ENCODE measurements at regions not wholly inside any gene's neighbourhood (a gene's known extent, or its start where the extent isn't known, plus 50 kb on each side); places are given as distances from the start of the nearest gene placed in this dataset.

DNA sequence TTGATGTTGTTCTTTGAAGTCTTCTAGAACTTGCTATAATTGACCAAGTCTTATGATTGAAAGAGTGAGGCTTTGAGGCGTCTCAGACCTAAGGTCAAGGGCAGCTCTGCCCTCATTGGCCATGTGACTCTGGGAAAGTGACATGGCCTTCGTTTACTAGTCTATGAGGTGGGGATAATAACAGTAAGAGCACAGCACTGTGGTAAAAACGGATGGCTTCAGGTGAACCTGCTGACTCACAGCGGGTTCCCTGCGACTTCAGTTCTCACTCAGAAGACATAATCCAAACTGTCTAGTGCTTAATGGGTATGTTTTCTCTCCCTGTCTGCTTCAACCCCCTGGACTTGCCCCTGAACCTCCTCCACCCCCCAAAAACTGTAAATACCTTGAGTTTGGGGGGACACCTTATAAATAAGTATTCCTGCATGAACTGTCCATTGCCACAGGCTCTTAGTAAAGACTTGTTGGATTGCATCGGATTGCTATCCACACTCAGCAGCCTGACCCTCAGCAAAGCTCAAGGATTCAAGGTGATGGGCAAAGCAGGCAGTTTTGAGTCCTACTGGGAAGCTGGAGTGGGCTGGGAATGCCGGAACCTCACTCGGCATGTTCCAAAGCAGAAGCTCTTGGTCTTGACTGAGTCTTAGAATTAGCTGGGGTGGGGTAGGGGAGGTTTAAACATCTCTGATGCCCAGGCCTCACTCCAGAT lies 304.6 kb downstream of the KLF6 start:
- no peak for FAIRE-seq

DNA sequence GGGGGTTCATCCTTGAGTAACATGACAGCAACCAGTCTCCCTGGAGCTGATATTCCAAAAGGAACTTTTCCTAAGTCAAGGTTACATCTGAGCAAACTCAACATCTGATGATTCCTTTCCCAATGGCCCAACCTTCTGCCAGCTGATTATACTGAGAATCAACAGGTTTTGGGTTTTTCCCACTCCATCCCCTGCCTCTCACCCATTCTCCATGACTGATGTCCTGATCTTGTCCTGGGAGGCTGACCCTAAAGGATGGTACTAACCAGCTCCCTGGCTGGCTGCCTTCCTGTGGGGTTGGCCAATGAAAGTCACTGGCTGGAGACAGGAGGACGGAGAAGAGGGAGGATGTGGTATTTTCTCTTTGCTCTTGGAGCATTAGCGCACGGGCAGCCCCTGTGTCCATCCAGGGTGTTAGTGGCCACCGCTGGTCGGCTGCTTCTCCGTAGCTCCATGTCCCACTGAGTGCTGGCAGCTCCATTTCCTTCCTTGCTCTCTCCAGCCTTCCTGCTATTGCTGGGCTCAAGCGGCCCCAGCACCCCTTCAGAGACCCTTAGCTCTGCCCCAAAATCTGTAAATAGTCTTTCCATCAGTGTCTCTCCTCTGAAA lies 306.2 kb upstream of the PITRM1 start:
- no peak for FAIRE-seq

DNA sequence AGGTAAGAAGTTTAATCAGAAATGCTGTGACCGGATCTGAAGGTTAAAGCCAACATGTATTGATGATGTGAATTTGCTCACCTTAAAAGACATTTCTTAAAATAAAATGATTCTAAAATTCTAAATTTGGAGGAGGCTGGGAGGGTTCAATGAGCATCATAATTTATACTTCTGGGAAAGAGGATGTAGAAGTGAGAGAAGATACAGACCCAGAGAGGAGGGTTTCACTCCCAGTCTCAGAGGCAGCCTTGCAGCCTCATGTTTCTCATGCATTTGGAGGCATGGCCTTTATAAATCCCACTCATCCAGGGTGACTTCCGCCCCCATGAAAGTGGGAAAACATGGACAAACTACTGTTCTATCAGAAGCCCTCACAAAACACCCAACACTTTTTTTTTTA lies 305.6 kb upstream of the PITRM1 start:
- FAIRE-seq: no peak

DNA sequence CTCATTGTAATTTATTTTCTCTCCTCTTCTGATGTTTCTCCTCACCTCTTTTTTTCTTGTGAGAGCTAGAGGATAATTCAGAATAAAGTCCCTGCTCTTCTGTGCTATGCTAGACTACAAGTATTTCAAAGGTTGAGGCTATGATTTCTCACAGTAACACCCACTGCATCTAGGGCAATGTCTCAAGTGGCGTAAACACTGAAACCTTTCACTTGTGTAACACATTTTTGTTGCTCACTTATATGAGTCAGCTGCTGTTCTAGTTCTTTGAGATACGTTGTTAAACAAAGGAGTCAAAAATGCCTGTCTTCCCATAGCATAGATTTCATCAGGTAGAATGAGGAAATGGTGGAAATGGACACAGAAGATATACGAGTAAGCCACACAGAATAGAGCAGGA lies 305.1 kb upstream of the PITRM1 start:
- no peak for FAIRE-seq

DNA sequence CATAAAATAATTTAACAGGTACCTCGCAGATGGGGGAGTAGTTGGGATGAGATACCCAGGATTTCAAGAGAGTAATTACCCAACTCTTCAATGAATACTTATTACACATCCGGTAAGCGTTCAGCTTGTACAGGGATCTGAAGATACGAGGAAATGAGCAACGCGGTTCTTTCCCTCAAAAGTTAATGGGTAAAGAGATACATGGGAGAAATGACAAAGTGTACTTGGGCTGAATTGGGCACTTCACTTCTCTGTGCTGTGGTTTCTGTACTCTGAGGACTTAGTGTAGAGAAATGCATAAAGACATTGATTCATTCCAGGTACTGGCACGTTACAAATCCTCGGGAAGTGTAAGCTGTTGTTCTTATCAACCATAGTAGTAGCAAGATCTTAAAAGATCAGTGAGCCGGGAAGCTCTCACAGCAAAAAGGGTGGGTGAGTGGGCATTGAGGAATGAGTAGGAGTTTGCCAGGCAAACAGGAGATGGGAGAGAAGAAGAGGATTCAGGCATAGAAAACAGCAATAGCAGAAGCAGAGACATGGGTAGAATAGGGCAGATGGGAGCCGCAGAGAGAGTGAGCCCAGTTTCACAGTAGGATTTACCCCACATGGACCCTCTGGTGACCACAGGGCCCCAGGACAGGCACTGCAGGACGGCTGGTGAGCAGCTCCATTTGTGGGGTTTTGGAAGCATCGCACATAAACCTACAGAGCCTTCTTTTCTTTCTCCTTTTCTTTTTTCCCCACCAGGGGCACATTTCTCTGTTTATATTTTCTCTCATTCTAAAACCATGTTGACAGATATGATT lies 304.3 kb upstream of the PITRM1 start:
- FAIRE-seq: no peak

DNA sequence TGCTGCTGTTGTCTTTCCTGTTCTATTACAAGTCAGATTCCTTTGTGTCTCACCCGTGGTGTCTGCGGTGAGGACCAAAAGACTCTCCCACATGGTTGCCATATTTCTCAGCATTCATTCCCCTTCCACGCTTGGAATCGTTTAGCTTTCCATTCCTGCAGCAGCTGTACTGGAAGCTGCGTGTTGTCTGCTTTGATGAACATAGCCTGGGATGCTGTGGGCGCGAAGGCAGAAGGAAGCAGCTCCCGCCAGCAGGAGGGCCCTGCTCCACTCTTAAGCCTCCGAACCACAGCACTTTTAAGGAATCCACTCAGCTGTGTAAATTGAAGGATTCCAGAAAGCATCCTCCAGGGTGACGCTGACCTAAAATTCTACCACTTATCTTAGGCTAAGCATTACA lies 303.6 kb upstream of the PITRM1 start:
- no peak for FAIRE-seq

DNA sequence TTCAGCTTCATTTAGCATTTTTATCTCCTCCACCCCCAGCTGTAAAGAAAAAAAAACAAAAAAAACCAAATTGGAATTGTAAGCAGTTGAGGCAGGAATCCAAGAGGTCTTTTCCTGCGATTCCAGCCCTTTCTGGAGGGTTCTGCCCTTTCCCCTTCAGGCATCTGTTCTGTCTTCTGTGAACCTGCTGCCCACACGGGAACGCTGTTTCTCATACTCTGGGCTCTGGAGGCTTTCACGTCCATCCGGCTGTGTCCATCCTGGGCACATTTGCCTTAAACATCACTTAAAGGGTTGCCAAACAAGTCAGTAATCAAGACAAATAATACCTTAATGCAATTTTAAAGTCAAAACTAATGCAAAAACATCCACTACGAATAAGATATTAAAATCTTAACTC lies 302.8 kb upstream of the PITRM1 start:
- FAIRE-seq: no peak

DNA sequence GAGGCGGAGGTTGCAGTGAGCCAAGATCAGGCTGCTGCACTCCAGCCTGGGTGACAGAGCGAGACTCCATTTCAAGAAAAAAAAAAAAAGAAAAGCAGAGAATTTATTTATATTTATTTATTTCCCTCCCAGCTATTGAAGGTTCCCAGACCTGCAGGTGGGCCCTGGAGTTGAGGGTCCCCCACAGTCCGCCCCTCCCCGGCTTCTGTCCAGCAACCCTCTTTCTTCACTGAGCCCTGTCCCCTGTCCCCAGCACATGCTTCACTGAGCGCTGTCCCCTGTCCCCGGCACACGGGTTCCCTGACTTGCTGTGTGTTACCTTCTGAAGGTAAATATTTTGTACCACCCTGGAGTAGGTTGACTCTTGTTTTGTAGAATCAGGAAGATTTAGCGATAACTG lies 301.7 kb upstream of the PITRM1 start:
- FAIRE-seq: no peak

DNA sequence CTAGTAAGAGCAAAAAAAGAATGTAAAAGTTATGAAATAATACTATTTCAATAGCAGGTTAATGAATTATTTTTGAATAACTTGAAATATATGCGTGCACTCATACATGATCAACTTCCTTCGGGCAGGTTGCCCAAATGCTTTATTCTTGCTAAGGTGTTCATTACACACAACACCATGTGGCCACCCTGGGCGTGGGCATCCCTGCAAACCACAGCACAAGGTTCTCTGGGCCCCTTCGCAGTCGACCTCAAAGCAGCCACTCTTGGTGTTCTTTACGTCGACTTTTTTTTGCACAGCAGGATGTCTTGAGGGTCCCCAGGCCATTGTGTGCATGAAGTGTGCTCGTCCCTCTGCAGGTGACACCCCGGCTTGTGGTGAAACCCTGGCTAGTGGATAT lies 300.7 kb upstream of the PITRM1 start:
- no peak for FAIRE-seq

DNA sequence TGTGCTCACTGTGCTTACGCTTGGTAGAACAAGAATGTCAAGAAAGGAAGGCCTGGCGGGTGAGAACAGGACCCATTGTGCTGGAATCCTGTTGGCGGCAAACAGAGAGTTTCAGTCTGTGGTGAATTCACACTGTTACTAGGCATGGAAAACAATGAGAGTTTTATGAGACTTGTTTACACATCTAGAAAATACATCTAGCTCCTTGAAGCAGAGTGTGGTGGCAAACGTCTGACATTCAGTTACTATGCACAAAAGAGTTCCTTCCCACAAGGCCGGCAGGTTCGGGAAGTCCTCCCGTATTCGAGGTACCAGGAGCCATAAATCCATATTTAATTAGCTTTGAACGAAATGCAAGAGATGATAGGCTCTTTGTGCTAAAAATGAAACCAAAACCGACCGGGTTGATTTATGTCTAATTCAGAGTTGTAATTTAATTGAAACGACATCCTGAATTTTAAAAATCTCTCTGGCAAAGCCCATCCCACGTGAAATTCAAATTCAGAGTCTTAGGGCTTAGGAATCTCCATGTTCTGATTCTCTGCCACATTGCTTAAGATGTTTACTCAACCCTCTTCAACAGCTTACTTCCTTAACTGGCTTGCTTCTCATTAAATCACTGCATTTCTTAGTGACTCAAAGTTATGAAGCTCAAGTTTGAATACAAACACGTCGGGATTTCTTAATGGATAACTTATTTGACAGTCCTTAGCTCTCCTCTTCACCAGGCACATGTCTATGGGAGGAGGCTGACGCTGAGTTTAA lies 299.9 kb upstream of the PITRM1 start:
- no peak for FAIRE-seq

DNA sequence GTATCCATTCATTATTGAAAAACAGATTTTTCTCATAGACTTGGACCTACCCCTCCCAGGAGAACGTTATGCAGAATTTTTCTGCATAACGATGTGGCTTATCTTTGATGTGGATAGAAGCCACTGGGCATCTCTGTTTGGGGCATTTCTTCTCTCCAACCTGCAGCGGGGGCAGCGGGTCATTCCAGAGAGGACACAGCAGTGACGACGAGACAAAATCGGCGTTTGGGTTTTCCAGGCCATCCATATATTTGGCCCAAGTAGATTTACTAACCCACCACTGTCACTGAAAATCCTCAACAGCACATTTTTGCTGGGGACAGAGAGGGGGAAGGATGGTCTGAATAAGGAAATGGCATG lies 299.3 kb upstream of the PITRM1 start:
- no peak for FAIRE-seq

DNA sequence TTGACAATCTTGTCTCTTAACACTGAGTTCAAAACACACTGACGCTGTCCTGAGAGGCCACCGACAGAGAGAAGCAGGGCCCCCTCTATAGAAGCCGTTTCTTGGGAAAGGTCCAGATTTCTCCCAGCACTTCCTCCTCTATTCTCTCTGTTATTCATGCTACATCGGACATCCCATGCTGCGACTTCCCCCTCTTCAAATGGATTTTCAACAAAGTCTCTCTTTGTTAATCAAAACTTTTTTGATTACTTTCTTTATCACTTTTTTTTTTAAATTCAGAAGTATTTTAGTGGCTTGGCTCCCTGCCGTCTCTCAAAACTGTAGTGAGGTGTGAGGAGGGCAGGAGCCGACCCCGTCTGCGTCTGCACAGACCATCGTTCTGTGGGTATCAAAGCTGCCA lies 298.9 kb upstream of the PITRM1 start:
- no peak for FAIRE-seq

DNA sequence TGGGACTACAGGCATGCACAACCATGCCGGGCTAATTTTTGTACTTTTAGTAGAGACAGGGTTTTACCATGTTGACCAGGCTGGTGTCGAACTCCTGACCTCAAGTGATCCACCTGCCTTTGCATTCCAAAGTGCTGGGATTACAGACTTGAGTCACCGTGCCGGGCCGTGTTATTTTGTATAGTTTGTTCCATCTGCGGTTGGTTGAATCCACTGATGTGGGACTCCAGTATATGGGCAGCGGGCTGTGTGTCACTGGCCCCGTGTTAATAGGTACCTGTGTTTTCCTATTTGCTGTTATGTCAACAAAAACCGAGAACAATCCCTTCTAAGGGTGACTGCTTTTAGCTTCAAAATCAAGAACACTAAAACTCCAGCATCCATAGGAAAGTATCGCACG lies 297.6 kb upstream of the PITRM1 start:
- no peak for FAIRE-seq

DNA sequence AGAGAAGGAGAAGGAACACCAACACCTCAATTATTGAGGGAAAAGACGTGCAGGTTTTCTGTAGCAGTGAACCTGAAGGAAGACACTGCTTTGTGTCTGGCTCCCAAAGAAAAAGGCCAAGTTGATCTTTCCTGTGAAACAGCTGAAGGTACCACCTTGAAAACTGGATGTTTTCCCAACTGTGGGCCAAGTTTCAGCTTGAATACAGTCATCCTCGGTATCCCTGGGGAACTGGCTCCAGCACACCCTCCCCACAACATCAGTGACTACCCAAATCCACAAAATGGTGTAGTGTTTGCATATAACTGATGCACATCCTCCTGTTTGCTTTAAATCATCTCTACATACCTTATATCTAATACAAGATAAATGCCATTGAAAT lies 297.0 kb upstream of the PITRM1 start:
- FAIRE-seq: no peak

DNA sequence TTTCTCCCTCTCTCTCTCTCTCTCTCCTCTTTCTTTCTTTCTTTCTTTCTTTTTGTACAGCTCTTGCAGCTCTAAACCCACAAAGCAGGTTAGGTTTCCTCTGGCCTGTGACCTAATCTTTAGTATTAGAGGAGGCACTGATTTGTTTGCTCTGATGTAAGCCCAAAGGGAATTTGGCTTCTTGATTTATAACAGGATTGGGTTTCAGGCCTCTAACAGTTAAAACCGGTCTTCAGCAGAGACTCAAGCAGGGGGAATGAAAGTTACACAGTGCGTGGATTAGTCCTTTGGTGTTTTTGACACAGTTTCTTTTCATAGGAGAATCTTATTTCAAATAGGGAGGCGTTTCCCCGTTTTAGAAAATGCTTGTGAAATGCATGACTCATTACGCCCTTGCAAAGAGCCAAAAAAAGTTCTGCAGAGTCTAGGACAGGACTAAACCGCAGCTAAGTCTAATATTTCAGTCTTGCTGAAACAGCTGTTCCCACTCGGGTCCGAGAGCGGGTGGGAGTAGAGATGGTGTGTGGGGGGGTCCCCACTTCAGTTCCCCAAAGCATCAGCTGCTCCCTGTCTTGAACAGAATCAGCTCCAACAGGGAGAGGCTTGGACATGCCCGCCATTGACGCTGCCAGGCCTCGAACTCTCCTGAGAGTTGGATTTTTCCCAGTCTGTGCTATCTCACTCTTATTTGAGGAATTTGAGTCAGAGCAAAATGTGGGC lies 296.5 kb upstream of the PITRM1 start:
- no peak for FAIRE-seq

DNA sequence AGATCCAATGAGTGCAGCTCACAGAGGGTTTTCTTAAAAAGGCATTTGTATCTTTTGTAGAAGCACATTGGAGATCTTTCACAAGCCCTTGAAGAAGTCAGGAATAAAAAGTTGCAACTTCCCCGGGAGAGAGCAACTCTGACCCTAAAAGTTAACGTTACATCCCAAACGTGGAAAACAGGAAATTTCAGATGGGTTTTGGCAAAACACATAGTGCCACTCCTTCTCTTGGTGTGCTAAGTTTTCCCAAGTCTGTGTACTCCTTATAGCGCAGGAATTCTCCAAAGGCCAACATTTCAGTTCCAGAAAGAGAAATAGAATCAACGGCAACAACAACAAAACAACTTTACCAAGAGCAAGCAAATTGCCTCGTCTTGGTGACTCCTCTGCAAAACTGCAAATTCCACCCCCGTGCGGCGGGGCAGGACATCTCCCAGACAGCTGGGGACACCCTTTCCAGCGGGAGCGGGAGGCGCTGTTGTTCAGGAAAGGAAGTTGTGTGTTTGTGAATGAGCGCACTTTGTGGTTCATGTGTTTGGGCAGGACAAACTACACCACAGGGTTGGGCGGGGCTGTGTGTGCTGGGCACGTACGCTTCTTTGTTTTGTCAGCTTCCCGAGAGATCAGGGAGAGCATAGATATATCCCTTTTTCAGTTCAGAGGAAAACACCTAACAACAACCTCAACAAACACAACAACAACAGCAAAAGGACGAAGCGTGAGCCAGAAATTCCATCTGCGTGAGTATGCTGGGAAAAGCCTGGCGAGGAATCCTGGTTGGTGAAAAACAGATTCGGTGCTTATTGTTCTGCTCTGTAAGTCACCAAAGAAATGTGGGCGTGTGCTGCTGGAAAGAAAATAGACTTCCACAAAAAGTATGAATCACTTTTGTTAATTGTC lies 294.7 kb upstream of the PITRM1 start:
- FAIRE-seq: no peak

DNA sequence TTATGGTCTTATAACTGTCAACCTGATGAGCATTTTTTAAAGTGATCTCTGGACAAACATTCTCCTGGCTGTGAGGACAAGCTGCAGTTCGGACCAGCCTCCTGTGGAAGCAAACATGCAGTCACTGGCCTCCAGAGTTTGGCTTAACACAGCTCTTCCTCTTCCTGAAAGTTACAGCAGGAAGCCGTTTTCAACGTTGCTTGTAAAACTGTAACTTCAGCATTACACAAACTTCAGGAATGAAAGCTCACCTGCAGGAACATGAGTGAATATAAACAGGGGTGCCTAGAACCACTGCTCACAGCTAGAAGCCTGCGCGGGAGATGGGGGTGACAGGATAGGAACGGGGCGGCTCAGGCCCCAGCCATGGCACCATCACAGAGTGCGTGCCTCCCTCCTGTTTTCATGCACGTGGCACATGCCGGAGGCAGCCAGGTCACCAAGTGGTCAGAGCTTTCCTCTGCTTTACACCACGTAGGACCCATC lies 292.9 kb upstream of the PITRM1 start:
- FAIRE-seq: no peak

DNA sequence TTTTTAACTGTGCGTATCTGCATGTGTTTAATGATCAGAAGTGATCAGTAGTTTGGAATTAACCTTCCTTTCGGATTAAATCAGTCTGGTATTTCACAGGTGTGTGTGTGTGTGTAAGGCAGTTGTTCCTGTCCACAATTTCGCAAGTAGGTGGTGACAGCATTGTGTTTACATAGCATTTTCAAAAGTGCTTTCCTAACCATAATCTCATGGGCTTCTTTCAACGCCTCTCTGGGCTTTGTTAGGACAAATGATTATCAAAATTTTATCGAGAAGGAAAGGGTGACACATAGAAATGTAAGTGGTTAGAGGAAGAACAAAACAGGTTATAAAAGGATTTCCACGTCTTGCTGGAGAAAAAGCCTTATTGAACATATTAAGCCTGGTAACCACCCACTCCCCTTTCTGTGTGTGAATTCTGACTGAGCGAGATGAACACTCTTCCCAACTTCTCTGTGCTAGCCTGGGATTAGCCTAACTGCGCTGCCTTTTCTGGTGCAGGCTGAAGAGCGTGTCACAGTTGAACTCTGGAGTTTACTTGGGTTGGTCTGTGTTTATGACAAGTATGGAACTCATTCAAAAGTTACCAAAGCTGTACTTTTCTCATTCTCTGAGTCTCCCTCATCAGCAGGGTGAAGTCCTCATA lies 292.3 kb upstream of the PITRM1 start:
- no peak for FAIRE-seq

DNA sequence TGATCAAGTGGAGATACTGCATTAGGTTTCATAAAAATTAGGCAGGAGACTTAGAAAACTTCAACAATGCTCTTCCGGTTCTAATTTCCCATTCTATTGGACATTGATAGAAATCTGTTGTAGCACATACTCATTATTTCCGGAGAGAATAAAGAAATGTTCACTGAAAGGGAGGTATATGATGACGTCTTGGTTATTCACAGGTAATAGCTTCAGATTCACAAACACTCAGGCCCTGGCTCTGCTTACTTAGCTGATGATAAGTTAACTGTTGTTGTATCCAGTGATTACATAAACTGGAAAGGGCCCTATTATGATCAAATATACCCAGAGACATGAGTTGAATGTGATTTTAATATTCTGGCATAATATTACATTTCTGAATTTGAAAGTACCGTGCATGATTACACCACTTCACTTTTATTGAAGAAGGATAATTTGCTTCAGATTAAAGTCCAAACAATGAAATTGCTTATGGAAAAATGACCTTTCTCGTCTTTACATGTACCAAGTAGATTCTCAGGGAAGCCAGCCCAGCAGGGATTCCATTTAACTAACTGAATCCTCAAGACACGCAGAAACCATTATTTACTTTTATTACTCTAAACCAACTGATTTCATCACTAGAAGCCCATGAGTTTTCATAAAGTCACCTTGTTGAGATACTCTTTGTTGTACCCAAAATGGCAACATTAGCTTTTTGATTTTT lies 288.0 kb upstream of the PITRM1 start:
- FAIRE-seq: no peak
